Stromal cell of bone marrow (primary cell): ENCODE measurements at regions not wholly inside any gene's neighbourhood (a gene's known extent, or its start where the extent isn't known, plus 50 kb on each side); places are given as distances from the start of the nearest gene placed in this dataset.

ENCODE experiments used
- DNase-seq: peaks from one replicate; pipeline ENCODE4 v3.0.0-alpha.2; 2012; ENCODE audit warnings: low read depth

- no peak for DNase-seq
These were observed 511.8 kb upstream of the ID4 start for GRCh38 chr6:19325335-19325789.

- no peak for DNase-seq
These were observed 509.9 kb upstream of the ID4 start for GRCh38 chr6:19327241-19327640.

GRCh38 chr6:19327661-19328060, 509.5 kb upstream of the ID4 start:
- no peak for DNase-seq

- no peak for DNase-seq
These were observed 508.1 kb upstream of the ID4 start for GRCh38 chr6:19329078-19329477.

GRCh38 chr6:19331089-19331488, 506.1 kb upstream of the ID4 start:
- no peak for DNase-seq

- DNase-seq, result no peak
These were observed 504.2 kb upstream of the ID4 start for GRCh38 chr6:19332806-19333460.

- no peak for DNase-seq
These were observed 503.2 kb upstream of the ID4 start for GRCh38 chr6:19333936-19334335.

- no peak for DNase-seq
These were observed 500.6 kb upstream of the ID4 start for GRCh38 chr6:19336579-19336978.

GRCh38 chr6:19337101-19337500, 500.1 kb upstream of the ID4 start:
- no peak for DNase-seq

- DNase-seq, result no peak
These were observed 494.6 kb upstream of the ID4 start for GRCh38 chr6:19342616-19343015.

GRCh38 chr6:19349429-19349828, 487.7 kb upstream of the ID4 start:
- no peak for DNase-seq

GRCh38 chr6:19354181-19354580, 483.0 kb upstream of the ID4 start:
- DNase-seq, result no peak

- DNase-seq, result peak; percentile 34
These were observed 480.5 kb upstream of the ID4 start for GRCh38 chr6:19356692-19357091.

GRCh38 chr6:19362396-19362795, 474.8 kb upstream of the ID4 start:
- no peak for DNase-seq

- DNase-seq, result peak; percentile 51
These were observed 468.7 kb upstream of the ID4 start for GRCh38 chr6:19368511-19368910.

- DNase-seq, result no peak
These were observed 467.4 kb upstream of the ID4 start for GRCh38 chr6:19369785-19370184.

- DNase-seq, result no peak
These were observed 466.3 kb upstream of the ID4 start for GRCh38 chr6:19370831-19371230.

- DNase-seq, result no peak
These were observed 461.6 kb upstream of the ID4 start for GRCh38 chr6:19375613-19376012.

GRCh38 chr6:19377722-19378121, 459.4 kb upstream of the ID4 start:
- DNase-seq, result no peak

GRCh38 chr6:19380293-19380692, 456.9 kb upstream of the ID4 start:
- no peak for DNase-seq

- no peak for DNase-seq
These were observed 454.5 kb upstream of the ID4 start for GRCh38 chr6:19382676-19383075.

- DNase-seq, result no peak
These were observed 445.2 kb upstream of the ID4 start for GRCh38 chr6:19391926-19392325.

GRCh38 chr6:19394051-19394450, 443.1 kb upstream of the ID4 start:
- no peak for DNase-seq

- DNase-seq, result no peak
These were observed 442.5 kb upstream of the ID4 start for GRCh38 chr6:19394687-19395086.

- no peak for DNase-seq
These were observed 441.9 kb upstream of the ID4 start for GRCh38 chr6:19395316-19395715.
